Neural cell (in vitro differentiated cells): ENCODE measurements at regions not wholly inside any gene's neighbourhood (a gene's known extent, or its start where the extent isn't known, plus 50 kb on each side); places are given as distances from the start of the nearest gene placed in this dataset.

Experiments used
- H2AFZ ChIP-seq: fragments of 200-600, 300-800 bp; sonication (generic), shearing (Covaris generic); 2 replicates; pipeline ENCODE4 v1.6.0; 2014; ENCODE audit warnings: low read depth, mild to moderate bottlenecking, antibody characterized with exemption, low read length, moderate library complexity
- H3F3A ChIP-seq: fragments of 200-600 bp; shearing (Covaris generic); 2 replicates; pipeline ENCODE4 v1.6.1; 2016; ENCODE audit warnings: mild to moderate bottlenecking, moderate library complexity, mixed read lengths, antibody characterized with exemption, low read length; ENCODE audit not compliant: insufficient read depth, poor library complexity, severe bottlenecking
- H3K27ac ChIP-seq: fragments of 200-600, 300-800 bp; sonication (generic), shearing (Covaris generic); 2 replicates; pipeline ENCODE4 v1.5.1; 2014; ENCODE audit warnings: mild to moderate bottlenecking, low read length, moderate library complexity
- H3K27me3 ChIP-seq: fragments of 300-800, 200-600 bp; sonication (generic), shearing (Covaris generic); 2 replicates; pipeline ENCODE4 v1.6.0; 2014; ENCODE audit warnings: mild to moderate bottlenecking, low read depth, low read length, moderate library complexity; ENCODE audit not compliant: insufficient read depth
- H3K36me3 ChIP-seq: fragments of 300-800, 200-600 bp; sonication (generic), shearing (Covaris generic); 2 replicates; pipeline ENCODE4 v1.5.1; 2014; ENCODE audit warnings: mild to moderate bottlenecking, antibody characterized with exemption, low read length, moderate library complexity; ENCODE audit not compliant: insufficient read depth
- H3K4me2 ChIP-seq: fragments of 300-800, 200-600 bp; sonication (generic), shearing (Covaris generic); 2 replicates; pipeline ENCODE4 v1.6.0; 2014; ENCODE audit warnings: mild to moderate bottlenecking, low read length
- H3K4me3 ChIP-seq: fragments of 300-800, 200-600 bp; sonication (generic), shearing (Covaris generic); 2 replicates; pipeline ENCODE4 v1.5.1; 2014; ENCODE audit warnings: mild to moderate bottlenecking, low read length, moderate library complexity
- H3K79me2 ChIP-seq: fragments of 200-600 bp; shearing (Covaris generic); replicated peaks from 2 replicates; pipeline ENCODE4 v1.6.0; 2014; ENCODE audit warnings: mild to moderate bottlenecking, low read length, moderate library complexity; ENCODE audit not compliant: insufficient read depth
- H3K9ac ChIP-seq: fragments of 300-800, 200-600 bp; sonication (generic), shearing (Covaris generic); 2 replicates; pipeline ENCODE4 v1.6.1; 2016; ENCODE audit warnings: mild to moderate bottlenecking, low read length, mixed read lengths
- H3K9me2 ChIP-seq: fragments of 200-600 bp; shearing (Covaris generic); 2 replicates; pipeline ENCODE4 v1.6.1; 2016; ENCODE audit warnings: mild to moderate bottlenecking, low read length, mixed read lengths; ENCODE audit not compliant: insufficient read depth
- H3K9me3 ChIP-seq: fragments of 200-600, 300-800 bp; sonication (generic), shearing (Covaris generic); 2 replicates; pipeline ENCODE4 v1.6.1; 2016; ENCODE audit warnings: mild to moderate bottlenecking, mixed run types, low read length, moderate library complexity, mixed read lengths
- H4K20me1 ChIP-seq: fragments of 200-600 bp; shearing (Covaris generic); 2 replicates; pipeline ENCODE4 v1.6.1; 2016; ENCODE audit warnings: mild to moderate bottlenecking, mixed run types; ENCODE audit not compliant: insufficient read depth
- CTCF ChIP-seq: fragments of 450-650 bp; IDR thresholded peaks from 2 replicates; pipeline ENCODE4 v1.5.1; 2014; ENCODE audit warnings: antibody characterized with exemption, mild to moderate bottlenecking, moderate library complexity; ENCODE audit not compliant: poor library complexity, severe bottlenecking
- EP300 ChIP-seq: fragments of 450-650 bp; conservative IDR thresholded peaks from 2 replicates; pipeline ENCODE4 v1.6.1; 2014; ENCODE audit warnings: antibody characterized with exemption, mild to moderate bottlenecking, moderate library complexity; ENCODE audit not compliant: poor library complexity, severe bottlenecking
- EZH2 ChIP-seq: fragments of 200-600, 300-800 bp; shearing (Covaris generic), sonication (generic); IDR thresholded peaks from 2 replicates; pipeline ENCODE4 v1.6.1; 2014; ENCODE audit warnings: antibody characterized with exemption, low read length, borderline replicate concordance, mild to moderate bottlenecking; ENCODE audit not compliant: insufficient read depth, poor library complexity, severe bottlenecking
- MXI1 ChIP-seq: fragments of 450-650 bp; conservative IDR thresholded peaks from 2 replicates; pipeline ENCODE4 v1.6.1; 2014; ENCODE audit warnings: antibody characterized with exemption, mild to moderate bottlenecking; ENCODE audit not compliant: poor library complexity, severe bottlenecking
- POLR2AphosphoS5 ChIP-seq: IDR thresholded peaks from 2 replicates; pipeline ENCODE4 v1.6.1; 2012
- RAD21 ChIP-seq: fragments of 450-650 bp; conservative IDR thresholded peaks from 2 replicates; pipeline ENCODE4 v1.6.1; 2014; ENCODE audit warnings: antibody characterized with exemption, mild to moderate bottlenecking, moderate library complexity
- REST ChIP-seq: IDR thresholded peaks from 2 replicates; pipeline ENCODE4 v1.6.1; 2012; ENCODE audit warnings: borderline replicate concordance
- SMC3 ChIP-seq: fragments of 450-650 bp; conservative IDR thresholded peaks from 2 replicates; pipeline ENCODE4 v1.6.1; 2014; ENCODE audit warnings: antibody characterized with exemption, mild to moderate bottlenecking, moderate library complexity; ENCODE audit not compliant: poor library complexity
- TAF1 ChIP-seq: IDR thresholded peaks from 2 replicates; pipeline ENCODE4 v1.6.1; 2012; ENCODE audit warnings: low read depth

- Histone ChIP-seq H3K9me3 (no peaks in the 10 kb centered on the region), H3K27ac (no peak overlapping the region), H3K9ac (no peak overlapping the region), H3K9me2 (no peaks in the 10 kb centered on the region), H3F3A (no peaks in the 10 kb centered on the region), H3K36me3 (no peaks in the 10 kb centered on the region), H3K4me2 (no peak overlapping the region), H2AFZ (no peak overlapping the region), H3K4me3 (no peak overlapping the region), H3K79me2 (no peaks in the 10 kb centered on the region), H4K20me1 (no peaks in the 10 kb centered on the region), H3K27me3 (no peaks in the 10 kb centered on the region)
- no peak for TF ChIP-seq POLR2AphosphoS5
- no peak for TF ChIP-seq TAF1
- TF ChIP-seq REST = no peak
- TF ChIP-seq MXI1 = no peak
- no peak for TF ChIP-seq SMC3
- no peak for TF ChIP-seq EP300
- no peak for TF ChIP-seq CTCF
- no peak for TF ChIP-seq RAD21
- no peak for TF ChIP-seq EZH2
These were observed 186.8 kb downstream of the PRR20E start for GRCh38 chr13:57353831-57354230.

GRCh38 chr13:57375876-57376275 lies 208.9 kb downstream of the PRR20E start:
- H3K9ac ChIP-seq = no peak overlapping the region
- H3K27me3 ChIP-seq = no peaks in the 10 kb centered on the region
- no peaks in the 10 kb centered on the region for H3F3A ChIP-seq
- no peak for TF ChIP-seq EP300
- no peak for TF ChIP-seq CTCF
- no peak for TF ChIP-seq EZH2
- no peak for TF ChIP-seq RAD21
- no peak for TF ChIP-seq MXI1
- no peak for TF ChIP-seq SMC3
- no peak for TF ChIP-seq REST
- TF ChIP-seq POLR2AphosphoS5 = no peak
- no peak for TF ChIP-seq TAF1
- no peak overlapping the region for H3K27ac ChIP-seq
- no peaks in the 10 kb centered on the region for H4K20me1 ChIP-seq
- H3K4me3 ChIP-seq = no peak overlapping the region
- H3K4me2 ChIP-seq = no peak overlapping the region
- H2AFZ ChIP-seq = no peak overlapping the region
- no peaks in the 10 kb centered on the region for H3K79me2 ChIP-seq
- H3K9me3 ChIP-seq = no peaks in the 10 kb centered on the region
- H3K36me3 ChIP-seq = no peaks in the 10 kb centered on the region
- no peaks in the 10 kb centered on the region for H3K9me2 ChIP-seq
